C4-2B (cell line): ENCODE measurements at regions not wholly inside any gene's neighbourhood (a gene's known extent, or its start where the extent isn't known, plus 50 kb on each side); places are given as distances from the start of the nearest gene placed in this dataset.

Experiments used
- ZFX ChIP-seq: fragments of 450-650 bp; IDR thresholded peaks from 2 replicates; pipeline ENCODE4 v1.6.1; 2017
- TF ChIP-seq, protein P1 (sequence below): fragments of 450-650 bp; conservative IDR thresholded peaks from 2 replicates; pipeline ENCODE4 v1.5.1; 2017; ENCODE audit warnings: mild to moderate bottlenecking

GRCh38 chrX:38902972-38903492 is 101.8 kb downstream of the MID1IP1 start:
- TF ChIP-seq, protein P1, sequence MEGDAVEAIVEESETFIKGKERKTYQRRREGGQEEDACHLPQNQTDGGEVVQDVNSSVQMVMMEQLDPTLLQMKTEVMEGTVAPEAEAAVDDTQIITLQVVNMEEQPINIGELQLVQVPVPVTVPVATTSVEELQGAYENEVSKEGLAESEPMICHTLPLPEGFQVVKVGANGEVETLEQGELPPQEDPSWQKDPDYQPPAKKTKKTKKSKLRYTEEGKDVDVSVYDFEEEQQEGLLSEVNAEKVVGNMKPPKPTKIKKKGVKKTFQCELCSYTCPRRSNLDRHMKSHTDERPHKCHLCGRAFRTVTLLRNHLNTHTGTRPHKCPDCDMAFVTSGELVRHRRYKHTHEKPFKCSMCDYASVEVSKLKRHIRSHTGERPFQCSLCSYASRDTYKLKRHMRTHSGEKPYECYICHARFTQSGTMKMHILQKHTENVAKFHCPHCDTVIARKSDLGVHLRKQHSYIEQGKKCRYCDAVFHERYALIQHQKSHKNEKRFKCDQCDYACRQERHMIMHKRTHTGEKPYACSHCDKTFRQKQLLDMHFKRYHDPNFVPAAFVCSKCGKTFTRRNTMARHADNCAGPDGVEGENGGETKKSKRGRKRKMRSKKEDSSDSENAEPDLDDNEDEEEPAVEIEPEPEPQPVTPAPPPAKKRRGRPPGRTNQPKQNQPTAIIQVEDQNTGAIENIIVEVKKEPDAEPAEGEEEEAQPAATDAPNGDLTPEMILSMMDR: no peak
- TF ChIP-seq ZFX: no peak
